GM23248 (cell line): ENCODE measurements at regions not wholly inside any gene's neighbourhood (a gene's known extent, or its start where the extent isn't known, plus 50 kb on each side); places are given as distances from the start of the nearest gene placed in this dataset.

Experiments used
- EZH2 ChIP-seq: fragments of 200-600 bp; sonication (generic); IDR thresholded peaks from 2 replicates; pipeline ENCODE4 v1.6.1; 2018; ENCODE audit warnings: antibody characterized with exemption, mild to moderate bottlenecking; ENCODE audit not compliant: insufficient read depth, poor library complexity, severe bottlenecking
- EZH2phosphoT487 ChIP-seq: fragments of 200-600 bp; sonication (generic); IDR thresholded peaks from 2 replicates; pipeline ENCODE4 v1.6.1; 2018; ENCODE audit warnings: antibody characterized with exemption, moderate library complexity, mild to moderate bottlenecking, low read depth; ENCODE audit not compliant: insufficient read depth

DNA sequence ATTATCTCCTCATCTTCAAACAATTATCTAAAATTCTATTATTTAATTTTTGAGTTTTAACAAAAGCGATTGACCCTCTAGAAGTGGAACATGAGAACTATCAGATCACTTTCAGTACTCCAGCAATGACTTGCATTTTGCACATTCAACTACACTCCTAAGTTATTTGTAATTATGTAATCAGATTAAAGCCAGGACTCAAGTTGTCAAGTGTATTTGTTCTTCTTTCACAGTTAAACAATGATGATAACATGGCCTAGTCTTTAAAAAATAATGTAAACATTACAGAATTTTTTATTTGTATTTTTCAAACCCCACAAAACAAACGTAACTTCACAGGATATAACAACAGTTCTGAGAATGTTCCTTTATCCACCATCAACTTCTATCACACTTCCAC lies 2148.9 kb upstream of the ACO1 start:
- no peak for TF ChIP-seq EZH2
- no peak for TF ChIP-seq EZH2phosphoT487
